ENCODE measurements at regions not wholly inside any gene's neighbourhood (a gene's known extent, or its start where the extent isn't known, plus 50 kb on each side); places are given as distances from the start of the nearest gene placed in this dataset.

DNA sequence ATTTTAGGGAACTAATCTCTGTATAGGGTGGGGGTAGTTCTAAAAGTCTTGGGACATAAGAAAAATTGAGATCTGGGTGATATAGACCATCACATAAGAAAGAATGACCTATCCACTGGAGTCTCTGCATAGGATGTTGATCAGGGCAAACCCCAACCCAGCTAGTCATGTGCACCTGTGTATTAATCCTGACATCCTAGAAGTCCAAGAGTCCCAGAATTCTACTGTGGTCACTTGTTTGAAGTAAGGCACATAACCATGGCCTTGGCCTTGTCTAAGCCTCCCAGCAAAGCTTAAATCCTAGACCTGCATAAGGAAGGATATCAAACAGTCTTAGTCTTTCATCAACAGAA lies 334.1 kb upstream of the DCN start:
- TF ChIP-seq, protein P1, sequence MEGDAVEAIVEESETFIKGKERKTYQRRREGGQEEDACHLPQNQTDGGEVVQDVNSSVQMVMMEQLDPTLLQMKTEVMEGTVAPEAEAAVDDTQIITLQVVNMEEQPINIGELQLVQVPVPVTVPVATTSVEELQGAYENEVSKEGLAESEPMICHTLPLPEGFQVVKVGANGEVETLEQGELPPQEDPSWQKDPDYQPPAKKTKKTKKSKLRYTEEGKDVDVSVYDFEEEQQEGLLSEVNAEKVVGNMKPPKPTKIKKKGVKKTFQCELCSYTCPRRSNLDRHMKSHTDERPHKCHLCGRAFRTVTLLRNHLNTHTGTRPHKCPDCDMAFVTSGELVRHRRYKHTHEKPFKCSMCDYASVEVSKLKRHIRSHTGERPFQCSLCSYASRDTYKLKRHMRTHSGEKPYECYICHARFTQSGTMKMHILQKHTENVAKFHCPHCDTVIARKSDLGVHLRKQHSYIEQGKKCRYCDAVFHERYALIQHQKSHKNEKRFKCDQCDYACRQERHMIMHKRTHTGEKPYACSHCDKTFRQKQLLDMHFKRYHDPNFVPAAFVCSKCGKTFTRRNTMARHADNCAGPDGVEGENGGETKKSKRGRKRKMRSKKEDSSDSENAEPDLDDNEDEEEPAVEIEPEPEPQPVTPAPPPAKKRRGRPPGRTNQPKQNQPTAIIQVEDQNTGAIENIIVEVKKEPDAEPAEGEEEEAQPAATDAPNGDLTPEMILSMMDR (IDR thresholded peaks at IDR 0.05; ENCODE audit: borderline replicate concordance, extremely low read depth, low read length, poor library complexity, severe bottlenecking): no peak
- TF ChIP-seq EZH2 (IDR thresholded peaks at IDR 0.05; ENCODE audit: borderline replicate concordance, low read depth, low read length, severe bottlenecking): no peak
